Activated CD8-positive, alpha-beta memory T cell treated with anti-CD3 and anti-CD28 coated beads for 24 hours (primary cell): ENCODE measurements at regions not wholly inside any gene's neighbourhood (a gene's known extent, or its start where the extent isn't known, plus 50 kb on each side); places are given as distances from the start of the nearest gene placed in this dataset.
"Not testable (repeated sequence)": the region's sequence is repeated elsewhere in the genome, so short reads cannot be mapped to it uniquely, and the experiment has no call there.

Experiments
- DNase-seq: peaks from one replicate; pipeline ENCODE4 v3.0.0-alpha.2; 2020

DNA sequence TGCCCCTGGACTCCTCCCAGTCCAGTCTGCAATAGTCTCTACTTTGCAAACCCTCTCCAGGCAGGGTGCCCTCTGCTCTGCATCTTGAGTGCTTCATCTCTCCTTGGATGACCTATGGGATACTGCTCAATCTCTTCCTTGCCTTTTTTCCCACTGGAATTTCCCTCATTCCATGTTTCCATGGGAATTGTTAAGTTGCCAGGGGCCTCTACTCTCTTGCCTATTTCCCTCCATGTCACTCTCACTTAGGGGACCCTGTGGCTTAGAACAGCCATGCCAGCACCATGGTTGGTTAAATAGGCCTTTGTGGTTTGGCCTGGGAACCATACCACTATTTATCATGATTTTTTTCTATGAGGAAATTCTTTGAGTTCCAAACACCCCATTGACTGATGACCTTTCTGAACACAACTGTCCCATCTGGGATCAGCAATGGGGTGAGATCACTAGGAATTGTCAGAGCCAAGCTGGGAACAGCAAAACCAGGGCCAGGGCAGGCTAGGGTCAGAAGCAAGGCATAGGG, 91.4 kb upstream of the RBMS1 start:
- no peak for DNase-seq

DNA sequence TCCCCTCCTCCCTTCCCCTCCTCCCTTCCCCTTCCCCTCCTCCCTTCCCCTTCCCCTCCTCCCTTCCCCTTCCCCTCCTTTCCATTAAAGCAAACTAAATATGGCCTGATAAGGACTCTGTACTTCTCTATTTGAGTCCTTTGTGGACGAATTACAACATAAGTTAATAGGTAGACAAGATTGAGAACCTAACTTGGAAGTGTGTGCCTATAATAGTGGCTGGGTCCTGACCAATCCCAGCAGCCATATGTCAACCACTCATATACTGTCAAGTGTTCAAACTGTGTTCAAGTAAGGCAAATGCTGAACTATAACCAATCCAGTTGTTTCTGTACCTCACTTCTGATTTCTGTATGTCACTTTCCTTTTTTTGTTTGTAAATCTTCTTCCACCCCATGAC, 97.1 kb upstream of the RBMS1 start:
- no peak for DNase-seq

DNA sequence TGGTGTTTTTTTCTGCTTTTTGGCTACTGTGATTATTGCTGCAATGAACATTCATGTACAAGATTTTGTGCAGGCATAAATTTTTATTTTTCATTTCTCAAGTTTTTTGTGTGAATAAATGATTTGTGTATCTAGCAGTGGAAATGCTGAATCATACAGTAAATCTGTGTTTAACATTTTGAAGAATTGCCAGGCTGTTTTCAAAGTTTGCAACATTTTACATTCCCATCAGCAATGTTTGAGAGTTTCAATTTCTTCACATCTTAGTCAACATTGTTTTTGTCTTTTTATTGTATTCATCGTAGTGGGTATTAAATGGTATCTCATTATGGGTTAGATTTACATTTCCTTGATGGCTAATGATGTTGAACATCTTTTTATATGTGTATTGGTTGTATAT, 98.8 kb upstream of the RBMS1 start:
- no peak for DNase-seq

DNA sequence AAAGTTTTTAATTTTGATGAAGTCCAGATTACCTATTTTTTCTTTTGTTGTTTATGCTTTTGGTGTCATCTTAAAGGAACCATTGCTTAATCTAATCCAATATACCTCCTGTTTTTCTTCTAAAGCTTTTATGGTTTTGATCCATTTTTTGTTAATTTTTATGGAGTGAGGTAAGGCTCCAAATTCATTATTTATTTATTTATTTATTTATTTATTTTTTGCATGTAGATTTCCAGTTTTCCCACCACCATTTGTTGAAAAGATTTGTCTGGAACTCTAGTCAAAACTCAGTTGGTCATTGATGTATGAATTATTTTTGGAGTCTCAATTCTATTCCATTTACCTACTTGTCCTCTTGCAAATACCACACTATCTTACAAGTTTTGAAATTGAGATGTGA, 99.4 kb upstream of the RBMS1 start:
- DNase-seq, result no peak

DNA sequence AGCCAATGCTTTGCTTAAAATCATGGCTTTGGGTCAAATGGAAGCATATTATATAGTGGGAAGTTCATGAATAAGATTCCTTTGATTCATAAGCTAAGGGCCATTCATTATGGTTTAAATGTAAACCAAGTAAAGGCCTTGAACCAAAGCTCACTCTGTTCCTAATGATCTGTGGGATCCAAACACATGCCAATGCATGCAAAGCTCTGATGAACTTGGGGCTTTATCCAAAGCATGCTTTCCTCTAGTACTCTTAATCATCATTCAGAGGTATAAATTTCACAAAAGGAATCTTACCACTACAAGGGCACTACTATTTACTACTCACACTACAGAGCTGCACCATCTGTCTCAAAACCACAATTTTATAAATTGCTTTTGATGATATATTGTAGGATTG, 102.8 kb upstream of the RBMS1 start:
- DNase-seq, result no peak

DNA sequence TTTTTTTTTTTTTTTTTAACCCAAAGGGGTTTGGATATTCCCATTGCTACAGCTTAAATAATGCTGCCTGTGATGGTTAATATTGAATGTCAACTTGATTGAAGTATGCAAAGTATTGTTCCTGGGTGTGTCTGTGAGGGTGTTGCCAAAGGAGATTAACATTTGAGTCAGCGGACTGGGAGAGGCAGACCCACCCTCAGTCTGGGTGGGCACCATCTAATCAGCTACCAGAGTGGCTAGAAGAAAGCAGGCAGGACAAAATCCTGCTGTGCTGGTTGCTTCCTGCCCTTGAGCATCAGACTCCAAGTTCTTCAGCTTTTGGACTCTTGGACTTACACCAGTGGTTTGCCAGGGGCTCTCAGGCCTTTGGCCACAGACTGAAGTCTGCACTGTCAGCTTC, 106.8 kb upstream of the RBMS1 start:
- not testable (repeated sequence) for DNase-seq

DNA sequence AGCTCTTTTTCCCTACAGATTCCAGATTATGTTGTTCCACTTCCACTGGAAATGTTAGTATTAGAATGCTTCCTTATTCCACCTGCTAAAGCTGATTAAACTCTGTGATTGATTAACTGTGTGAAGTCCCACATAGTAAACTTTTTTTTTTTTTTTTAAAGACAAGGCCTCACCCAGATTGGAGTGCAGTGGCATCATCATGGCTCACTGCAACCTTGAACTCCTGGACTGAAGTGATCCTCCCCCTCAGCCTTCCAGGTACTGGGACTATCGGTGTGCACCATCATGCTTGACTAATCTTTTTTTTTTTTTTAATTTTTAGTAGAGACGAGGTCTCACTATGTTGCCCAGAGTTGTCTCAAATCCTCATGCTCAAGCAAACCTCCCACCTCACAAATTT, 108.5 kb upstream of the RBMS1 start:
- no peak for DNase-seq

DNA sequence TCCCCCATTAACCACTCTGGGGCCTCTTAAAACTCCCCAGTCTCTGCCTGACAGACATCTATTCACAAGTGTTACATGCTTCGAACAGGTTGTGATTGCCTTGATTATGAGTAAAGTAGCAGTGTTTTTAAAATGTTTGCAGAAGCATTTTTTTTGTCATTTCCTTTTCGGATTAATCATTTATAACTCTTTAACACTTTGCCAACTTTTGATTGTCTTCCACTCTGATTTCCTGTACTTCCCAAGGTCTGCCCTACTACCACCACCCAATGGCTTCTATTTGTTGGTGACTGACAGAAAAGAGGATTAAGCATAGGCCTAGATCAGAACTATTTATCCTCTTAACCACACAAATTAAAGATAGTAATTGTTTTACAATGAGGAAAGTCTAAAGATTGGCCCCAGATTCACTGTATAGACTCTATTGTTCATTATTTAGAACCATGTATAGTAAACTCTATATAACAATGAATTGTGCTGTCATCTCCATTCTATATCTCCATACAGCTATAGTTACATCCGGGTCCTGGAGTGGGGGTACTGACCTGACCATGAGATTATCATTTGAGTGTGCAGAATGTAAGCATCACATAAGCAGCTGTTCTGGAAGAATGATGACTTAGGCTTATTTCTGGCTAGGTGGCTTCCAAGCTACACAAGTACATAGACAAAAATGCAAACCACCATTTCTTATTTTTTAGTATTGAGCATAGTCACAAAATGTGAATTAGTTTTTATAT, 110.3 kb upstream of the RBMS1 start:
- DNase-seq, result no peak

DNA sequence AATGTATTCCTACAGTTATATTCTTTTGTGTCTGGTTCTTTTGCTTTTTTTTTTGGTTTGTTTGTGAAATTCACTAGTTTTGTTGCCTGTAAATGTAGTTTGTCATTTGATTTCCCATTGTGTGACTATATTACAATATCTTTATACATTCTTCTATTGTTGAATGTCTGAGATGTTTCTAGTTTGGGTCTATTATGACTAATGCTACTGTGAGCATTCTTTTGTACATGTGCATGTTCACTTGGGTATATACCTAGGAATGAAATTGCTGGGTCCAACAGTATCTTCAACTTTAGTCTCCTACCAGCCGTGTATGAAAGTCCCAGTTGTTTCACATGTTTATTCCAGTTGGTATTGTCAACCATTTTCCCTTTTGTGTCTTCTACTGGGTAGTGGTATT, 112.7 kb upstream of the RBMS1 start:
- no peak for DNase-seq

DNA sequence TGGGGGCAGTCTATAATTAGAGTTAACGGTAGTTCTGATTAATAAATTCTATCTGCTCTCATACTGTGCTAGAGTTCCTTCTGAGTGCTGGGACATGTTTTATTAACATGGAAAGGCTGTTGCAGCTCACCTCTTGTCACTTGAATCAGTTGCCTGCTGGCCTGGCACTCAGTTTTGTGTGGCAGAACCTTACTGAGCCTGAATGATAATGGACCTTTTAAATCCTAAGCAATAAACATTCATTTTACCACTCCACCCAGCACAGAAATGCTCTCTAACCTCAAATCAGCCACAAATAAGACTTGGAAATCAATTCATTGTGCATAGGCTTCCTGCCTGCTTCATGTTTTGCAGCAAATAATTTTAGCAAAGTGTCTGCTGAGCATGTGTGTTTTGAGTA, 115.0 kb upstream of the RBMS1 start:
- no peak for DNase-seq

DNA sequence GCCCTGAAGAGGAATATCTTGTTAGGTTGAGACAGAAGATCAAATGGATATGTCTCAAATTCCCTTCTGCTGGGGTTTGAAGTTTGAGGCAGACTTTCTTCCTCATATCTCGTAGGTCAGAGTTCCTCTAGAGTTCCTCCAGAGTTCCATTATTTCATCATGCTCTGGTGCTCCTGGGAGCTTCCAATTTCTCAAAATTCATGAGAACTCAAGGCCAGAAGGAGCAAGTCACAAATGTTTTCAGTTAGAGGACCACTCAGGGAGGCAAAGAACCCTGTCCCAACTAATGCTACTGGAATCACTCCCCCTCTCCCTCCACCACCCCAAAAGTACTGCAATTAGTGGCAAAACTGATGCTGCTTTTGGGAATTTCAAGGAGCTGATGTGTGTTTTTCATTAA, 115.7 kb upstream of the RBMS1 start:
- DNase-seq, result no peak

DNA sequence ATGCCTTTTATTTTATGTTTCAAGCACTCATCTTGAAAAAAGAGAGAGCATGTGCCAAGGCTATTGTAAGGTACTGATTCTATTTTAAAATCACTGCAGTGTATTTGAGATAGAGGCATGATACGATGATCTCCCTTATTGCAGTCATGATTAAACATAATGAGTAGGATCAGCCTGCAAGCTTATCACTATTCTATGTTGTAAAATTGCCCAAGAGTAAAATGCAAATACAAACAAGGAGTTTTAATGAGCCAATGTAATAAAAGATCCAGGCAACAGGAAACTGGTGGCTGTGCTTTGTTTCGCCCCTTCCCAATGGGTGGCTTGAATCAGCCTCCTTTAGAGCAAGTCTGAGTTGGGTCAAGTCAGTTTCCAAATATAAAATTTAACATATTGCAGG, 116.4 kb upstream of the RBMS1 start:
- DNase-seq, result no peak

DNA sequence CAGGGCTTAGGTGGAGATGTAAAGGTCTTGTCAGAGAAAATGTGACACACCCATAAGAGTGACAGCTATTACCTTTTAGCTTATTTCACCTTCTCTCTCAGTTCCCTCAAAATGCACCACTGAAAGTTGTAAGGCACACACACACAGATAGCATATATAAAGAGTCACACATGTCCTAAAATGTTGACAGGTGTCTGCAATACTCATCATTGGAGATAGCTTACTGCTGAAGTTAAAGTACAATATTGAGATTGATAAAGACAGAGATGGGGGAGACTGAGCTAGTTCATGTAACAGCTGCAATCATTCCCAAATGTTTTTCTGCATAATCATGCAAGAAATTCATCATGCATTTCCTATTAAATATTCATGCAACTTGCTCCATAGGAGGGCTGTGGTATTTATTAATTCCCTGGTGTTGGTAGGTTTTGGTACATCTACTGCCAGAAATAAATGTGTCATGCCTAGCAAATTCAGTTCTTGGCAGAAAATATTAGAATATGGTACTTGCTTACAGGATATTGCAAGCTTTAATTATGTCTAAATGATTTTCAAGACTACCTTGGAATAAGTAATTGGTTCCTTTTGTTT, 118.8 kb upstream of the RBMS1 start:
- no peak for DNase-seq

DNA sequence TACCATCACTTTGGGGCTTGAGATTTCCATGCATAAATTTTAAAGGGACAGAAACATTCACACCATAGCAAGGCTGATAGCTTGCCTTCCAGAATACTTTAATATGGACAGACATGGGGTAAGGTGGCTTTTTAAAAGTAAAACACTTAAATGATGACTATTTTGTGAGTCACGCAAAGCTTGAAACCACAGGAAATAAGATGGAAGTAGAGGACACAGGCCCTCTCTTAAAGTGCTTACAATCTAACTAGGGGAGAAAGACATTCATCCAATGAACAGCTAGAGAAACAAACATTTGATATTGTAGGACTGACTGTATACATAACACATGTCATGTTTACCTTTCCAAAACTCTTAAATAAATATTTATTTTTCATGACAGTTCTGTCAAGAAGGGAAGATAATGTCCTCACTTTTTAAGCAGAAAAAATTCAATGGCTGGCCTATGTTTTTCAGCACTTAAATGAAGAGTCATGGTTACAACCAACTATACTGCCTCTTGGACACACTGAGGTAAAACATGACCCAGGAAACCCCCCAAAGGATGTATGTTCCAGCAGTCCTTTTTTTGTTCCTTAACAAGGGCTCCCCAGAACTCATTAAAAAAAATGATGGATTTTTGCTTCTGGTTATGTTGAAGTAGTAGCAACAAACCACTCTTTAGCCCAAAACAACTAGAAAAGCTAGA, 120.0 kb upstream of the RBMS1 start:
- no peak for DNase-seq

DNA sequence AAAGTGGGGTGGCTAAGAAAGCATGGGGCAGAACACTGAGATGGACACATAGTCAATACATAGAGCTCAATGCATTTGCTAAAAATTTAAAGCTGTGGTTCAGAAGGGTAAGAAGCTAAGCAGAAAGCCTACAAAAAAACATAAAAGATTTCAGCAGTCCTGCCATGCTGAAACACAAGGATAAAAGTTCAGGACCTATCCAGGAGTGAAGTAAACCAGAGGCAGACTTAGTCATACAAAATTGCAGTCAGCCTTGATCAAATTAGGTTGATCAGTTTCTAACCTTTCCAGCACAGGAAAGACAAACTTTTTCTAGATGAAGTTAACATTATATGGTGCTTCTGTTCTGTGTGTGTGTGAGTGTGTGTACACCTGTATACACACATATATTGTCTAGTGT, 120.8 kb upstream of the RBMS1 start:
- no peak for DNase-seq

DNA sequence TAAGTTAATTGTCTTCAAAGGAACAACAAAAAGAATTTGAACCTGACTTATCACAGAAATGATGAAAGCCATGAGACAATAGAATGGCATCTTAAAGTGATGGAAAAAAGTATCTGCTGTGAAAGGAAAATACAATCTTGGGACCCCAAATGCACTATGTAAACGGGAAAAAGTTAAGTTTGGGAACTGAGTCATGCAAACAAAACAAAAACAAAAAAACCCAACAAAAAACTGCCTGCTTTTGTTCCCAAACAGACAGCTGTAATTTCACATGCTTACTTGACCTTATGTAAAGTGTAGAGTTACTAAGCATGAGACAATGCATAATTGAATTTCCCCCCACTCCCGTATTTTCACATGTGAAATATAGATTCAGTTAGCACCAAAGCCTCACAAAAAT, 122.1 kb upstream of the RBMS1 start:
- DNase-seq, result no peak

DNA sequence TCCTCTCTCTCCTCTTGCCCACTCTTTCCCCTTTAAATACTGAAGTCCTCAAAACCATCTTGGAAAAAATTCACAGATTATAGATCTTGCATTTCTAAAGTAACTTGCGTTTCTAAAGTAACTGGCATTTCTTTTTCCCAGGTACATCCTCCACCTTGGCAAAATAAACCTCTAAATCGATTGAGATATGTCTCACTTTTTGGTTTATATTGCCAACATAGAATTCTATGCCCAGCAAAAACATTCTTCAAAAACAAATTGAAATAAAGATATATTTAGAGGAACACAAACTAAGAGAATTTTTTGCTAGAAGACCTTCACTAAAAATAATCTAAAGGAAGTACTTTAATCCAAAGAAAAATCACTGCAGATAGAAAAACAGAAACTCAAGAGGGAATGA, 122.5 kb upstream of the RBMS1 start:
- no peak for DNase-seq

DNA sequence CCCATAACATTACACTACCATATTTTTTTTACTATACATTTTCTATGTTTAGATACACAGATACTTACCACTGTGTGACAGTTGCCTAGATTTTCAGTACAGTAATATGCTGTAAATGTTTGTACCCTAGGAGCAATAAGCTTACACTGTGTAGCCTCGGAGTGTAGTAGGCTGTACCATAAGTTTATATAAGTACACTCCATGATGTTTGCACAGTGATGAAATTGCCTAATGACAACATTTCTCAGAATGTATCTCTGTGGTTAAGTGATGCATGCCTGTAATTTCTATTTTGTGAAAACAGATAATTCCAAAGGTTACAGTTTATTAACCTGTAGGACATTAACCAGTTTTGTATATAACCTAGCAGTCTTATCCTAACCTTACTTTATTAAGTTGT, 128.1 kb upstream of the RBMS1 start:
- no peak for DNase-seq

DNA sequence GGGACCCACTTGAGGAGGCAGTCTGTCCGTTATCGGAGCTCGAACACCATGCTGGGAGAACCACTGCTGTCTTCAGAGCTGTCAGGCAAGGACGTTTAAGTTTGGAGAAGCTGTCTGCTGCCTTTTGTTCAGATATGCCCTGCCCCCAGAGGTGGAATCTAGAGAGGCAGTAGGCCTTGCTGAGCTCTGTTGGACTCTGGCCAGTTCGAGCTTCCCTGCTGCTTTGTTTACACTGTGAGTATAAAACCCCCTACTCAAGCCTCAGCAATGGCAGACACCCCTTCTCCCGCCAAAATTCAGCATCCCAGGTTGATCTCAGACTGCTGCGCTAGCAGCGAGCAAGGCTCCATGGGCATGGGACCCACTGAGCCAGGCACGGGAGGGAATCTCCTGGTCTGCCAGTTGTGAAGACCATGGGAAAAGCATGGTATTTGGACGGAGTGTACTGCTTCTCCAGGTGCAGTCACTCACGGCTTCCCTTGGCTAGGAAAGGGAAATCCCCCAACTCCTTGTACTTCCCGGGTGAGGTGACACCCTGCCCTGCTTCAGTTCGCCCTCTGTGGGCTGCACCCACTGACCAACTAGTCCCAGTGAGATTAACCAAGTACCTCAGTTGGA, 134.5 kb upstream of the RBMS1 start:
- not testable (repeated sequence) for DNase-seq

DNA sequence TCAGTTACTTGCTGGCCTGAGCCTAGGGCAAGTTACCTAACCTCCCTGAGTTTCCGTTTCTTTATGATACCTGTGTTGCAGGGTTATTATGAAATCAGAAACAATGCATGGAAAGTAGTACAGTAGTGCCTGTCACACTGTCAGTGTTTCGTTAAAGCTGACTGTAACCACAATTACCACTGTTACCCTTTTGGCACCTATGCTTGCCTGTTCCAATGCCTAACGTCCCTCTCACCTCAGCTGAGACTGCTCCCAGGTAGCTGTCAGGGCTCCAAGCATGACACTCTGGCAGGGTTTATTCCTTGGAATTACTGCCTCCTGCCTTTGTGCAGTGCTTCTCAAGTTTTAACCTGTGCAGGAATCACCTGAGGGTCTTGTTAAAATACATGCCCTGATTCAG, 135.2 kb upstream of the RBMS1 start:
- DNase-seq, result no peak

DNA sequence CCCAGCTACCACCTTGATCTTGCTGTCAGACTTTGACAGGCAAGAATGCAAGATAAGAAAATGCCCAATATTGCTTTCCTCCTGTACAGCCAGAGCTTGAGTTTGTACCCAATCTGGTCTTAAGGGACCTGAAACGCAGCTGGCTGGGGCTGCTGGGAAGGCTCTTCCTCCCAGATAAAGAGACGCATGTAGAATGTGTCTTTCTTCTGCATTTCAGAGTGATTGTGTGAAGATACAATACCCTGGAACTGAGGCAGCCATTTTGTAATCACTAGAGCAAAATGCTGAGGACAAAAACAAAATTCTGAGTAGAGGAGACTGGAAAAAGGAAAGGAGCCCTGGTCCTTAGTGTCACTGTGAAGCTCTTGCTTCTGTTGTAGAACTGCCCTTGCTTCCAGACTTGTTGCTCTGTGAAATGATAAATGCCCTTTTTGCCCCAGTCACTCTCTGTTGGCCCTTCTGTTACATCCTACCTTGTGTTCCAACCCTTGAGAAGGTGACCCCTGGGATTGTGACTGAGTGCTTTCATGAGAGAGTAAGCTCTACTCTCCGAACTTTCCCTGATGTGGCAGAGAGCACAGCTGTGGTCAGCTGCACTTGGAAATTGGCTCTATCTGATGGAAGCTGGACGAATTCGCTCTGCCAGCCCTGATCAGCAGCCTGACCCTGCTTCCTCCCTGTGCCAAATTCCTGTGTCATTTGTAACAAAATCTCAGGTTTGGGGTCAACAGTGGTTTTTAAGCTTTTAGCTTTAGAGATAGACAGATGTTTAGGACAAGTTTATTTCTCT, 137.4 kb upstream of the RBMS1 start:
- no peak for DNase-seq

DNA sequence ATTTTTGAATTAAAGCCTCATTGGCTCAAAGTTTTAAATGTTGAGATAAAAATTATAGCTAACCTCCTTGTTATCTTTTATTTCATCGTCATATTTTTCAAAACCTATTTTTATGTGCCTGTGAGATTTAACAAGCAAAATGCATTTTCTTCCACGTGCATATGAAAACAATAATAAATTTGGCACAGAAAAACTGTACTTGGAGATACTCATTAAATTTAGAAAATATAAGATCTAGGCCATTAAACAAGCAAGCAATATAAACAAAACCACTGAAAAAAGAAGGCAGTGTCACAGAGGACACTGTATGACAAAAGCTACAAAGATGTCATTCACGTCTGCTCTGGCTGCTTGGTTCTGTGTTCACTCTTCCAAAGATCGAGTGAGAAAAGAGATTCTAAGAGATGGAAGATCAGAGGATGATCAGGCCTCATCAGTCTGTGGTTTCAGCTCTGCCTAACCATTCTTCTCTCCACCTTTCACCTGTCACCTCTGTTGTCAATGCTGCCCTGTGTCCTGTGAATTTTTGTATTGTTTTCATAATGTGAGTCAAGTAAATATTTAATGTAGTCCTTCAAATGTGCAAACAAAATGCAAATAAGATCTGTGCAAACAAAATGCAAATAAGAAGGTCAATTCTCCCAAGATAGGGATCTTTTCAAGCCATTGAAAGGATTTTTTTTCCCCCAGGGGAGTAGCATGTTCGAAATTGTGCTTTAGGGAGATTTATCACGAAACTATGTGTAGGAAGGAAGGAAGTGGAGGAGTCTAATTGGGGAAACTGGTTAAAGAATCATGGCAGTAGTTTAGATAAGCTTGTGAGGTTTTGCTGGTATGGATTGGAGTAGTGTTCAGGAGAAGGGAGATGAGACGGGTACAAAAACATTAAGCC, 138.7 kb upstream of the RBMS1 start:
- DNase-seq, result no peak
